ENCODE measurements at regions not wholly inside any gene's neighbourhood (a gene's known extent, or its start where the extent isn't known, plus 50 kb on each side); places are given as distances from the start of the nearest gene placed in this dataset.

- no TSS peak for BruUV-seq (replicated peaks)
These were observed 63.9 kb upstream of the RNU6-1 start for GRCh38 chr15:67903708-67904107.

More at GRCh38 chr15:67903708-67904107, 63.9 kb upstream of the RNU6-1 start:
- DNase-seq (ENCODE audit: low read depth, low spot score) = no peak
- ChIA-PET POLR2A (no interaction called here), CTCF (no interaction called here), RAD21 (ENCODE audit: low non-redundant PET in 1 of 2, low total read pairs in 2 of 2, uncharacterized antibody in 2 of 2, unreplicated experiment in 2 of 2) (no interaction called here)
- Histone ChIP-seq H2AFZ (ENCODE audit: low read depth, low read length, poor library complexity, severe bottlenecking) (no peak overlapping the region), H3K36me3 (ENCODE audit: control insufficient read depth in 1 of 2, insufficient read depth in 2 of 2, low read length in 2 of 2) (no peaks in the 10 kb centered on the region), H3K79me2 (ENCODE audit: insufficient read depth, low read length) (no peaks in the 10 kb centered on the region), H3K4me1 (ENCODE audit: control insufficient read depth in 1 of 2, insufficient read depth in 2 of 2, low read length in 2 of 2) (no peaks in the 10 kb centered on the region), H3K27me3 (ENCODE audit: insufficient read depth, low read length) (no peaks in the 10 kb centered on the region), H3K4me3 (replicated peaks in 1 of 2; ENCODE audit: low read depth in 1 of 2, low read length in 2 of 2) (no peak overlapping the region), H4K20me1 (ENCODE audit: insufficient read depth) (no peaks in the 10 kb centered on the region), H3K4me2 (ENCODE audit: low read length) (no peak overlapping the region), H3K9me3 (ENCODE audit: control insufficient read depth in 1 of 2, insufficient read depth in 1 of 2, low read depth in 1 of 2, low read length in 2 of 2) (no peaks in the 10 kb centered on the region), H3K27ac (ENCODE audit: low read depth, low read length) (no peak overlapping the region), H3K9ac (ENCODE audit: low read length) (no peak overlapping the region), H3K9me2 (ENCODE audit: insufficient read depth) (no peaks in the 10 kb centered on the region)
- intact Hi-C loops (cut with micrococcal nuclease) = no loop called here
- TF ChIP-seq RAD21 (IDR thresholded peaks at IDR 0.05; ENCODE audit: low read depth) (no peak), POLR2AphosphoS5 (IDR thresholded peaks at IDR 0.05; ENCODE audit: low read depth, low read length) (no peak), EGR1 (IDR thresholded peaks at IDR 0.05; ENCODE audit: low read depth) (no peak), FOSL1 (IDR thresholded peaks at IDR 0.05; ENCODE audit: low read depth) (no peak), REST (IDR thresholded peaks at IDR 0.05; ENCODE audit: low read depth) (no peak), EZH2phosphoT487 (IDR thresholded peaks at IDR 0.05; ENCODE audit: borderline replicate concordance) (no peak), ELF1 (IDR thresholded peaks at IDR 0.05; ENCODE audit: borderline replicate concordance, low read depth) (no peak), MAX (IDR thresholded peaks at IDR 0.05) (no peak), ATF3 (IDR thresholded peaks at IDR 0.05) (no peak), CEBPB (IDR thresholded peaks at IDR 0.05; ENCODE audit: low read depth) (no peak), YY1 (IDR thresholded peaks at IDR 0.05; ENCODE audit: extremely low read depth, insufficient replicate concordance, low read depth, low read length) (no peak), ZNF274 (IDR thresholded peaks at IDR 0.05; ENCODE audit: low read depth, low read length) (no peak), ZBTB33 (IDR thresholded peaks at IDR 0.05; ENCODE audit: extremely low read depth, insufficient replicate concordance, low read length) (no peak), ZFX (IDR thresholded peaks at IDR 0.05) (no peak), CBX3 (IDR thresholded peaks at IDR 0.05; ENCODE audit: low read depth) (no peak), SIN3A (IDR thresholded peaks at IDR 0.05; ENCODE audit: low read depth) (no peak), CTCF (IDR thresholded peaks at IDR 0.05 in 2 of 3, conservative IDR thresholded peaks at IDR 0.05 in 1 of 3; ENCODE audit: borderline replicate concordance in 1 of 3, insufficient read depth in 1 of 3, low read depth in 2 of 3, low read length in 2 of 3) (no peak), TCF7L2 (IDR thresholded peaks at IDR 0.05; ENCODE audit: borderline replicate concordance, extremely low read depth, insufficient read depth, insufficient read length) (no peak), JUND (IDR thresholded peaks at IDR 0.05) (no peak)
- no peak for ATAC-seq

Data from HCT116 (cell line).